Tibial nerve (tissue), 4 donors: ENCODE measurements at regions not wholly inside any gene's neighbourhood (a gene's known extent, or its start where the extent isn't known, plus 50 kb on each side); places are given as distances from the start of the nearest gene placed in this dataset.

Source experiments
- DNase-seq, 2 donors: peaks; one replicate each; pipeline ENCODE4 v3.0.0-alpha.2; 2019; ENCODE audit warnings: low spot score in 2 of 2
- H3K27ac ChIP-seq, 4 donors: fragments of 200-600 bp; sonication (generic) in 3 of 4; one replicate each; pipeline ENCODE4 v1.5.1; 2017 to 2019; ENCODE audit warnings: mild to moderate bottlenecking in 1 of 4
- H3K27me3 ChIP-seq, 2 donors: fragments of 200-600 bp; sonication (generic) in 1 of 2; one replicate each; pipeline versions ENCODE4 v1.5.1 to v1.6.0; 2017 to 2019
- H3K36me3 ChIP-seq, 3 donors: fragments of 200-600 bp; sonication (generic); one replicate each; pipeline ENCODE4 v1.5.1; 2018 to 2019
- H3K4me1 ChIP-seq, 4 donors: fragments of 200-600 bp; sonication (generic) in 3 of 4; one replicate each; pipeline ENCODE4 v1.5.1; 2017 to 2019
- H3K4me3 ChIP-seq, 4 donors: fragments of 200-600 bp; sonication (generic) in 3 of 4; one replicate each; pipeline ENCODE4 v1.5.1; 2017 to 2019; ENCODE audit warnings: mild to moderate bottlenecking in 1 of 4, moderate library complexity in 1 of 4
- H3K9me3 ChIP-seq, 4 donors: fragments of 200-600 bp; sonication (generic) in 3 of 4; one replicate each; pipeline ENCODE4 v1.5.1; 2017 to 2019
- EP300 ChIP-seq, 2 donors: sonication (generic); formaldehyde crosslinking; IDR thresholded peaks; one replicate each; pipeline ENCODE4 v1.6.1; 2017; ENCODE audit warnings: antibody characterized with exemption in 2 of 2, mild to moderate bottlenecking in 1 of 2
- POLR2A ChIP-seq, 2 donors: fragments of 450-650 bp; IDR thresholded peaks; one replicate each; pipeline ENCODE4 v1.6.1; 2017; ENCODE audit warnings: antibody characterized with exemption in 2 of 2, mild to moderate bottlenecking in 2 of 2, moderate library complexity in 2 of 2
- WGBS, 2 donors: methylation state at CpG; one replicate each; pipeline ENCODE4 v1.1.5; 2018; 5-methylcytosine and 5-hydroxymethylcytosine counted together
- TF ChIP-seq, protein P1 (sequence below), 5 experiments: fragments of 200-600 bp in 3 of 5; fragments of 450-650 bp in 2 of 5; sonication (generic) in 3 of 5; IDR thresholded peaks; one replicate each; pipeline ENCODE4 v1.5.1; 2016 to 2019; ENCODE audit warnings: antibody characterized with exemption in 5 of 5, mild to moderate bottlenecking in 3 of 5, moderate library complexity in 2 of 5

DNA sequence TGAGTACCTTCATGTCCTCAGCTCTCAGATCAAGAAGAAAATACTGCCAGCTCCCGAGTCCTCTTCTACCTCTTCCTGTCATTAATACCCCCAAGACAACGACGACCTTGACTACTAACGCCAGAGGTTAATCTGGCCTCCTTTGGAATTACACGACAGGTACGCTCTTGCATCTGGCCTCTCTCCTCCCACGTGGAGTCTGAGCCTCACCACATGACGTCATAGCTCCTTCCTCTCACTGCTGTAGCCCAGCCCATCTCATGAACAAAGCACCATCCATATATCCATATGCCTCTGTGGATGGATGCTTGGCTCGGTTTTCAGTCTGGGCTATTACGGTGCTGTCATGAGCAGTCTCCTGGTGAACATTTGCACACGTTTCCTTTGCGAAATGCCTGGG is 110.2 kb upstream of the TNRC6C start:
- DNase-seq: no peak
- TF ChIP-seq, protein P1, sequence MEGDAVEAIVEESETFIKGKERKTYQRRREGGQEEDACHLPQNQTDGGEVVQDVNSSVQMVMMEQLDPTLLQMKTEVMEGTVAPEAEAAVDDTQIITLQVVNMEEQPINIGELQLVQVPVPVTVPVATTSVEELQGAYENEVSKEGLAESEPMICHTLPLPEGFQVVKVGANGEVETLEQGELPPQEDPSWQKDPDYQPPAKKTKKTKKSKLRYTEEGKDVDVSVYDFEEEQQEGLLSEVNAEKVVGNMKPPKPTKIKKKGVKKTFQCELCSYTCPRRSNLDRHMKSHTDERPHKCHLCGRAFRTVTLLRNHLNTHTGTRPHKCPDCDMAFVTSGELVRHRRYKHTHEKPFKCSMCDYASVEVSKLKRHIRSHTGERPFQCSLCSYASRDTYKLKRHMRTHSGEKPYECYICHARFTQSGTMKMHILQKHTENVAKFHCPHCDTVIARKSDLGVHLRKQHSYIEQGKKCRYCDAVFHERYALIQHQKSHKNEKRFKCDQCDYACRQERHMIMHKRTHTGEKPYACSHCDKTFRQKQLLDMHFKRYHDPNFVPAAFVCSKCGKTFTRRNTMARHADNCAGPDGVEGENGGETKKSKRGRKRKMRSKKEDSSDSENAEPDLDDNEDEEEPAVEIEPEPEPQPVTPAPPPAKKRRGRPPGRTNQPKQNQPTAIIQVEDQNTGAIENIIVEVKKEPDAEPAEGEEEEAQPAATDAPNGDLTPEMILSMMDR (IDR thresholded peaks at IDR 0.05): no peak
- no peak for TF ChIP-seq EP300 (IDR thresholded peaks at IDR 0.05)
- no peak for TF ChIP-seq POLR2A (IDR thresholded peaks at IDR 0.05)
- 83 to 87% methylated on average over 12 of the region's 12 CpGs for WGBS, 2 donors
- no peaks in the 10 kb centered on the region for H3K9me3 ChIP-seq
- no peaks in the 10 kb centered on the region for H3K36me3 ChIP-seq
- H3K4me3 ChIP-seq: no peak overlapping the region
- H3K27me3 ChIP-seq: no peaks in the 10 kb centered on the region
- H3K4me1 ChIP-seq: peaks cover 0 to 8% (median 0%) of the 10 kb centered on the region in 4 donors
- no peak overlapping the region for H3K27ac ChIP-seq

DNA sequence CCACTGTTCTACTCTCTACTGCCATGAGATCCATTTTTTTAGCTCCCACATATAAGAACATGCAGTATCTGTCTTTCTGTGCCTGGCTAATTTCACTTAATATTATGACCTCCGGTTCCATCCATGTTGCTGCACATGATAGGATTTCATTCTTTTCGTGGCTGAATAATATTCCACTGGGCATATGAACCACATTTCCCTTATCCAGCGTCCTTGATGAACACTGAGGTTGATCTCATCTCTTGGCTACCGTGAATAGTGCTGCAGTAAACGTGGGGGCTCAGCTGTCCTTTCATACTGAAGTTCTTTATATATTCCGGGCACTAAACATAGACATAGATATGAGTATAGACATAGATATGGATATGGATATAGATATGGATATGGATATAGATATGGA is 109.3 kb upstream of the TNRC6C start:
- H3K27ac ChIP-seq: no peak overlapping the region

GRCh38 chr17:77851921-77852320 is 106.6 kb upstream of the TNRC6C start:
- no peaks in the 10 kb centered on the region for H3K27me3 ChIP-seq
- H3K4me1 ChIP-seq: peaks cover 0 to 1% (median 0%) of the 10 kb centered on the region in 4 donors
- no peak for DNase-seq
- WGBS, 2 donors: 95 to 96% methylated on average over 5 of the region's 5 CpGs
- no peak overlapping the region for H3K4me3 ChIP-seq
- no peaks in the 10 kb centered on the region for H3K9me3 ChIP-seq
- no peak overlapping the region for H3K27ac ChIP-seq
- TF ChIP-seq, protein P1 (IDR thresholded peaks at IDR 0.05): no peak
- TF ChIP-seq POLR2A (IDR thresholded peaks at IDR 0.05): no peak
- TF ChIP-seq EP300 (IDR thresholded peaks at IDR 0.05): no peak
- H3K36me3 ChIP-seq: no peaks in the 10 kb centered on the region

More for the DNA sequence above, 109.3 kb upstream of the TNRC6C start:
- DNase-seq: no peak
- peaks cover 0 to 8% (median 0%) of the 10 kb centered on the region in 4 donors for H3K4me1 ChIP-seq
- 90 to 93% methylated on average over 6 of the region's 6 CpGs for WGBS, 2 donors
- H3K4me3 ChIP-seq: no peak overlapping the region
- no peaks in the 10 kb centered on the region for H3K27me3 ChIP-seq
- no peaks in the 10 kb centered on the region for H3K36me3 ChIP-seq
- TF ChIP-seq, protein P1 (IDR thresholded peaks at IDR 0.05): no peak
- TF ChIP-seq POLR2A (IDR thresholded peaks at IDR 0.05): no peak
- TF ChIP-seq EP300 (IDR thresholded peaks at IDR 0.05): no peak
- H3K9me3 ChIP-seq: no peaks in the 10 kb centered on the region

GRCh38 chr17:77852731-77853130 is 105.8 kb upstream of the TNRC6C start:
- no peak for DNase-seq
- Histone ChIP-seq H3K4me3 (no peak overlapping the region), H3K27me3 (no peaks in the 10 kb centered on the region), H3K4me1 (no peaks in the 10 kb centered on the region), H3K27ac (no peak overlapping the region), H3K36me3 (no peaks in the 10 kb centered on the region), H3K9me3 (no peaks in the 10 kb centered on the region)
- TF ChIP-seq POLR2A (IDR thresholded peaks at IDR 0.05) (no peak), EP300 (IDR thresholded peaks at IDR 0.05) (no peak)
- TF ChIP-seq, protein P1 (IDR thresholded peaks at IDR 0.05): no peak
- 72% methylated on average over 7 to 13 of the region's 16 CpGs for WGBS, 2 donors

DNA sequence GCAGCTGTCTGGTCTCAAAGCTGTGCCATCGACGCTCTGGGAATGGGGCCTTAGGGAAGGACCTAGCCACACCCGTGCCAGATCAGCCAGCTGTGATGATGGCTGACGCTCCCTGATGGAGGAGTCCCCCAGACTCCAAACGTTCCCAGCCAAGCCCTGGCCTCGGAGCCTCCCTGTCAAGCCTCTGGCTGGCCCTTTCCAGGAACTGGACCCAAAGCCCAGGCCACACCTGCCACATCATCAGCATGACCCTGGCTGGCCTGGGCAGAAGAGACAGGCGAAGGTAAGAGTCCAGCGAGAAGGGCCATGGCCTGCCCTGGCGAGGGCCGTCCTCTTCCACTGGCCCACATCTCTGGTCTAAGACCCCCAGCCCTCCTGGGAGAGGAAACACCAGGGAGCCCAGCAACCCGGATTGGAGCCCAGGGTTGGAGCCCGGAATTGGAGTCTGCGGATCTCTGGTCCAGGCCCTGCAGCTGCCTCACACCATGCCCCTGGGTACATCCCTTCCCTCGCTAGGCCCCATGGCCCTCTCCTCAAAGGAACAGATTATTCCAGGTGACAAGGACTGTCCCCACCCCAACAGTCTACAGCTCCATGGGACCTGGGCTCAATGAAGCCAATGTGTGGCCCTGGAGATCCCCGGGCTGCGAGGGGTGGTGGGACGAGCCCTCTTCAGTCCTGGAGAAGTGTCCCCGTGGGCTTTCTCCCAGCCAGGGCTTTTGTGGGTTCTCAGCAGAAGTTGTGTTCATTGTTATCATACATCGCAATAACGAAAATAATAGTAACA is 105.1 kb upstream of the TNRC6C start:
- H3K4me3 ChIP-seq: no peak overlapping the region
- WGBS, 2 donors: 89 to 91% methylated on average over 19 to 20 of the region's 20 CpGs
- H3K36me3 ChIP-seq: no peaks in the 10 kb centered on the region
- H3K9me3 ChIP-seq: no peaks in the 10 kb centered on the region
- TF ChIP-seq POLR2A (IDR thresholded peaks at IDR 0.05) (no peak), EP300 (IDR thresholded peaks at IDR 0.05) (no peak)
- TF ChIP-seq, protein P1 (IDR thresholded peaks at IDR 0.05): no peak
- no peaks in the 10 kb centered on the region for H3K27me3 ChIP-seq
- H3K4me1 ChIP-seq: no peaks in the 10 kb centered on the region
- no peak for DNase-seq
- no peak overlapping the region for H3K27ac ChIP-seq
